NB4 (cell line): ENCODE measurements at regions not wholly inside any gene's neighbourhood (a gene's known extent, or its start where the extent isn't known, plus 50 kb on each side); places are given as distances from the start of the nearest gene placed in this dataset.

Source experiments
- MYC ChIP-seq: IDR thresholded peaks from 2 replicates; pipeline ENCODE4 v1.6.1; 2011; ENCODE audit warnings: low read depth, low read length
- POLR2A ChIP-seq: IDR thresholded peaks from 2 replicates; pipeline ENCODE4 v1.6.1; 2011; ENCODE audit warnings: mild to moderate bottlenecking; ENCODE audit not compliant: insufficient read length; ENCODE audit errors: extremely low read depth
- TF ChIP-seq, protein P1 (sequence below): IDR thresholded peaks from 2 replicates; pipeline ENCODE4 v1.6.1; 2011; ENCODE audit warnings: low read depth, low read length
- TF ChIP-seq, protein P2 (sequence below): IDR thresholded peaks from one replicate; pipeline ENCODE4 v1.5.1; 2012; ENCODE audit warnings: low read depth, low read length

DNA sequence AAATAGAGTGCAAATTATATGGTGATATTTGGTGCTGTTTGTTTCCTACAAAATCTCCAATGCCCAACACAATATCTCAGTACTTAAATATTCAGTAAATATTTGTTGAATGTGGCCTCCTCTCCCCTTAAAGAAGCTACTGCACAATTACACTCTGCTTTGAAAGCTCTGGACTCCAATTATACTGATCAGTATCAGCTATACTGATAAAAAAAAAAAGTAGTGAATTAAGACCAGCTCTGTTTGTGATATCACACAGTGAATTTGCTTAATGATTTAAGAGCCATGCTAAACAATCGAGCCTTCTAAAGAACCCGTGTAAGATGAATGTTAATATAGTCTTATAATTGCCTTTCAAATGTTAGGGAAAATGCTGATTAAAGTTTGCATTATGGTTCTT, 543.2 kb upstream of the API5 start:
- TF ChIP-seq, protein P1, sequence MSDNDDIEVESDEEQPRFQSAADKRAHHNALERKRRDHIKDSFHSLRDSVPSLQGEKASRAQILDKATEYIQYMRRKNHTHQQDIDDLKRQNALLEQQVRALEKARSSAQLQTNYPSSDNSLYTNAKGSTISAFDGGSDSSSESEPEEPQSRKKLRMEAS, result no peak
- TF ChIP-seq, protein P2, sequence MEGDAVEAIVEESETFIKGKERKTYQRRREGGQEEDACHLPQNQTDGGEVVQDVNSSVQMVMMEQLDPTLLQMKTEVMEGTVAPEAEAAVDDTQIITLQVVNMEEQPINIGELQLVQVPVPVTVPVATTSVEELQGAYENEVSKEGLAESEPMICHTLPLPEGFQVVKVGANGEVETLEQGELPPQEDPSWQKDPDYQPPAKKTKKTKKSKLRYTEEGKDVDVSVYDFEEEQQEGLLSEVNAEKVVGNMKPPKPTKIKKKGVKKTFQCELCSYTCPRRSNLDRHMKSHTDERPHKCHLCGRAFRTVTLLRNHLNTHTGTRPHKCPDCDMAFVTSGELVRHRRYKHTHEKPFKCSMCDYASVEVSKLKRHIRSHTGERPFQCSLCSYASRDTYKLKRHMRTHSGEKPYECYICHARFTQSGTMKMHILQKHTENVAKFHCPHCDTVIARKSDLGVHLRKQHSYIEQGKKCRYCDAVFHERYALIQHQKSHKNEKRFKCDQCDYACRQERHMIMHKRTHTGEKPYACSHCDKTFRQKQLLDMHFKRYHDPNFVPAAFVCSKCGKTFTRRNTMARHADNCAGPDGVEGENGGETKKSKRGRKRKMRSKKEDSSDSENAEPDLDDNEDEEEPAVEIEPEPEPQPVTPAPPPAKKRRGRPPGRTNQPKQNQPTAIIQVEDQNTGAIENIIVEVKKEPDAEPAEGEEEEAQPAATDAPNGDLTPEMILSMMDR, result no peak
- TF ChIP-seq POLR2A (no peak), MYC (no peak)
